Activated CD8-positive, alpha-beta memory T cell treated with anti-CD3 and anti-CD28 coated beads, Interleukin-2, amount 50 U/mL, for 24 hours (primary cell): ENCODE measurements at regions not wholly inside any gene's neighbourhood (a gene's known extent, or its start where the extent isn't known, plus 50 kb on each side); places are given as distances from the start of the nearest gene placed in this dataset.
A peak's percentile ranks its signal among the peaks of the same experiment; 100 is the strongest.
"Not testable (repeated sequence)": the region's sequence is repeated elsewhere in the genome, so short reads cannot be mapped to it uniquely, and the experiment has no call there.

ENCODE experiments used
- DNase-seq: peaks from one replicate; pipeline ENCODE4 v3.0.0-alpha.2; 2020; ENCODE audit errors: extremely low read depth

DNA sequence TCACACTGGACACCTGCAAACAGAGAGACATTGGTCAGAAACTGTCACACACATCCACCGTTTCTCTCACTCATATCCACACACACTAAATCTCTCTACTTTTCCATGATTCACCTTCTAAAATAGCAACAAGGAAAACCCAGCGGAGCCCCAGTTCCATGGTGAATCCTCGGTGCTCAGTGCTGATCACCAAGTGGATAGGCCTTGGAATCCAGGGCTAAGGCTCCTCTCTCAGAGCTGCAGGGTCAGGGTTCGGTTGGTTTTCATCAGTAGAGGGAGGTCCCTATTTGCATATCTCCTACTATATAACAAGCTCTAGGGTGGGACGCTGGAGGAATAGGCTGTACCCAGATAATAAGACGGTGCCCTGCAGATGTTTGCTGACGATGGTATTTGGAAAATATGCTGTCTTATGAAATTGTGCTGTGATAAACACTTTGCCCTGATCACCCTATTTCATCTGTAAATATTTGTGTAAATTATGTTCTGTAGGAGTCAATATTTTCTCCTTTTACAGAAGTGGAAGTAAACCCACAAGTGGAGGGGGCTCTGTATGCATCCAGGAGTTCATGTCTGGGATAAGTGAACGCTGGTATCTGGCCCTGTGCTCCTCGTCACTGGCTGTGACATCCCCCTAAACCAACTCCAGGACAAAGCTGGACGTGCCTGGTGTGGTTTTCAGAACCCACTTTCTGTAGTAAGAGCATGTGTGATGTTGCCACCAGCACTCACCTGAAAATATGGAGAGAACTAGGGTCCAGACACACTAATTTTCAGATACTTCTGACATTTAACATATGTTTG, 709.2 kb downstream of the TMEM121 start:
- no peak for DNase-seq

DNA sequence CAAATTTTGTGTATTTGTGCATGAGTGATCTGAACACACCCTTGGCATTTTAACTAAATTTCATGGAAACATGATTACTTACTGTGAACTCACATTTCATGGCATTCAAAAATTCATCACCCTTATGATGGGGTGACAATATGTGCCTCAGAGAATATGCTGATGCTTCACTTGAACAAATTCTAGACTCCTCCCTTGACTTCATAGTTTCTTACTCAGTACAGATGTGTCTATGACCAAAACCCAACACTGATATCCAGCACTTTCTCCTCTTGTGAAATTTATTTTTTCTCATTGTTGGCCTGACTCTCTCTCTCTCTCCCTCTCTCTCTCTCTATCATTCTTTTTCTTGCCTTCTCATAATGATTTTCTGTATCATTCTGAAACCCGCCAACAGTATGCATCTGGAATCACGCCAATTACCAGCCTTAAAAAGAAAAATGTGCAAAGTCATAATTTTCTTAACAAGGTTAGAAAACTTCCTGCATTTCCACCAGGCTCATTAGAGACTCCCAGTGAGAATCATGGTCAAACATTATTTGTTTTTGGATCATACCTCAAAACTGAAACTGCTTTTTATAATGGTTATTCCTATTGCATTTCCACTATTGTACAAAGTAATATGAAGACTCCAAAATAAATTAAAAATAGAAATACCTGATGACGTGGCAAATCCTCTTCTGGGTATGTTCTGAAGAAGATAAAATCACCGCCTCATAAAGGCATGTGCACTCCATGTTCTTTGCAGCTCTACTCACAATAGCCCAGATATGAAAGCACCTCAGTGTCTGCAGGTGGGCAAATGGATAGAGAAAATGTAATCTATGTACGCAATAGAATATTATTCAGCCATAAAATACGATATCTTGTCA, 722.2 kb downstream of the TMEM121 start:
- DNase-seq = no peak

DNA sequence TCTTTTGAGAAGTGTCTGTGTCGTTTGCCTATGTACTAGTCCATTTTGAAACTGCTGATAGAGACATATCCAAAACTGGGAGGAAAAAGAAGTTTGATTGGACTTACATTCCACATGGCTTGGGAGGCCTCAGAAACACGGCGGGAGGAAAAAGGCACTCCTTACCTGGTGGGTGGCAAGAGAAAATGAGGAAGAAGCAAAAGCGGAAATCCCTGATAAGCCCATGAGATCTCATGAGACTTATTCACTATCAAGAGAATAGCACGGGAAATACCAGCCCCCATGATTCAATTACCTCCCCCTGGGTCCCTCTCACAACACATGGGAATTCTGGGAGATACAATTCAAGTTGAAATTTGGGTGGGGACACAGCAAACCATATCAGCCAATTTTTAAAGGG, 727.6 kb downstream of the TMEM121 start:
- not testable (repeated sequence) for DNase-seq

DNA sequence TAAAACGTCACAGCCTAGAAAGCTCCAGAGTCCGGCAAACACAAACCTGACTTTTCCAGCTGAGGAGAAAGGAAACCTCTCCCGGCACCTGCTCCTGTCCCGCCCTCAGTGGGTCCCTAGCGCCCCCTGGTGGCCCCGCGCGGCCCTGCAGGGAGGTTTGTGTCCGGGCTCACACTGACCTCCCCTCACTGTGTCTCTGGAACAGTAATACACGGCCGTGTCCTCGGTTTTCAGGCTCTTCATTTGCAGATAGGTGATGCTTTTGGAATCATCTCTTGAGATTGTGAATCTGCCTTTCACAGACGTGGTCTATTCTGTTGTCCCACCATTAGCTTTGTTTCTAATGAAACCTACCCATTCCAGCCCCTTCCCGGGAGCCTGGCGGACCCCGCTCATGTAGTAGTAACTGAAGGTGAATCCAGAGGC, 731.2 kb downstream of the TMEM121 start:
- peak; percentile 41 for DNase-seq

DNA sequence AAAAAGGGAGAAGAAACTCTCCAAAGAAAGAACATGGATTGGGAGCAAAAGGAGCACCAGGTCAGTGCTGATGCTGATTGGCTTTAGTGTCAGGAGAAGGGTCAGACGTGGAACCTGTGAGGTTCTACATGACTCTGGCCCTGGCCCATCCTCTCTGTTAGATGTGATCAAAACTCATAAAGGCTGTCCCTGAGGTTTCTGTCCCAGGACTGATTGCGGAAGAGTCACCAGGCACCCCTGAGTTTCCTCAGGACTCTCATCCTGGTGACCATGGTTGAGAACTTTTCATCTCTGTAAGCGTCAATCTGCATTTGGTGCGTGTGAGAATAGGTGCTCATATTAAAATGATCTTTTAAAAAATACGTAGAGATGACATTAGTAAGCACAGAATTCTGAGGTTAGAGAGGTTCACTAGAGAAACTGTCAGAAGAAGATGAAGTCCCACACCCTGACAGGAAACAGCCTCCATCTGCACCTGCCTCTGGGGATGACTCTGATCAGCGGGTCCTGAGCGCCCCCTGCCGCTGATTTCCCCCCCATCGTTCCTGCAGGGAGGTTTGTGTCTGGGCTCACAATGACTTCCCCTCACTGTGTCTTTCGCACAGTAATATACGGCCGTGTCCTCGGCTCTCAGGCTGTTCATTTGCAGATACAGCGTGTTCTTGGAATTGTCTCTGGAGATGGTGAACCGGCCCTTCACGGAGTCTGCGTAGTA, 741.8 kb downstream of the TMEM121 start:
- peak; percentile 67 for DNase-seq

DNA sequence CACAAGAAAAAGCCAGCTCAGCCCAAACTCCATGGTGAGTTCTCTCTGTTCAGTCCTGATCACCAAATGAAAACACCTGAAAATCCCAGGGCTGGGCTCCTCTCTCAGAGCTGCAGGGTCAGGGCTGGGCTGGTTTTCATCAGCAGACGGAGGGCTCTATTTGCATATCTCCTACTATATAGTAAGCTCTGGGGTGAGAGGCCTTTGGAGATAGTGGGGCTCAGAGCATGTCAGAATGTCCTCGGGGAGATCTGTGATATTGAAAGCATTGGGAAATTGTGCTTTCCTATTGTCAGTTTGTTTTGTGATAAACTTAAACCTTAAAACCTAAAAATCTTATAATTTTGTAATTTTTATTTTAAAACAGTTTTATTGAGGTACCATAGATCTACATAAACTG, 742.6 kb downstream of the TMEM121 start:
- DNase-seq = no peak

DNA sequence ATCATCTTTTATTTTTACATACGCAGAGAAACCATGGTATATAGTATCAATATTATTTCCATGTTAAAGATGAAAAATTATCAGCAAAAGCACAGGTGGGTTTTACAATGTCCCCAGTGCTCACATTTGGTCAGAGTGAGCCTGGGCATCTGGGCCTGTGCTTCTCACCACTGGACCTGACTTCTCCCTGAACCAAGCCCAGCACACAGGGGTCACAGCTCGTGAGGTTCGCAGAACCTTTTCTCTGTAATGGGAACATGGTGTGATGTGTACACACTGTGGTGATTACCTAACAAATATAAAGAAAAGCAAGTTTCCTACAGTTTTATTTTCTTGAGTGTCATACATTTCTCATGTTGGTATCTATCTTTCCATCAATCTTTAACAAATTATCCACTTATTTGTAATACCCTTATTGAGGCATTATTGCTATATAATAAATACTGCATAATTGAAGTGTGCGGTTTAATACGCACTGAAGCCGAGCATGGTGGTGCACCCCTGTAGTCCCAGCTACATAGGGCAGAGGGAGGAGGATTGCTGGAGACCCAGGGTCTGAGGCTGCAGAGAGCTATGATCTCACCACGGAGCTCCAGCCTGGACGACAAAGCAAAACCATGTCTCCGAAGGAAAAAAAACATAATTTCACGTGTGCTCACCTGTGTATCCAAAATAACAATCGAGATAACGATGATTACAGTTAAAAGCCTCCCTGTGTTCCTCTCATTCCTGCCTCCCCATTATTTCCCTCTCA, 743.2 kb downstream of the TMEM121 start:
- no peak for DNase-seq

DNA sequence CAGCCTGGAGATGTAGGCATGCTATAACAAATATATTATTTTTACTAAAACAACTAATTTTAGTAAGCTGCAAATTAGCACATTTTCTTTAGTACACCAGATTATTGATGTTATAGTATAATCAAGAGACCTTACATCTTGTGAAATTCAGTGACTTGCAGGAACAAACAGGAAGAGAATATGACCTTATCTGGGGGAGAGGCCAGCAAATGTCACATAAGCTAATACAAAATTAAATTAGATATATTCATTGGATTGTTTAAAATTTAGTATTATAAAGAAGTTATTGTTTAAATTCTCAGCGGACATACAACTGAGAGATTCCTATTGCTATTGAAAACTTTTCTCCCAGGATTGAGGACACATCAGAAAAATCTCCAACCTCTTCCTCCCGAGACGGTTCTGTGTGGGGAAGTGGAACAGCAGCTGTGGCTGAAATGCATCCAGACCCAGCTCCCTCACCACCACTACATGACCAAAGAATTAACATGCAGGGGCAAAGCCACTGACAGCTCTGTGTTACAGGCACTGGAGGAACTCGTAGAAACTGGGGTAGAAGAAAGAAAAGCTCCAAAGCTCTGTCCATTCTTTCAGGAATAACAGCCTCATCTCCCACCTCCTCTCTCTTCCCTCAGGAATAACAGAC, 744.2 kb downstream of the TMEM121 start:
- not testable (repeated sequence) for DNase-seq

DNA sequence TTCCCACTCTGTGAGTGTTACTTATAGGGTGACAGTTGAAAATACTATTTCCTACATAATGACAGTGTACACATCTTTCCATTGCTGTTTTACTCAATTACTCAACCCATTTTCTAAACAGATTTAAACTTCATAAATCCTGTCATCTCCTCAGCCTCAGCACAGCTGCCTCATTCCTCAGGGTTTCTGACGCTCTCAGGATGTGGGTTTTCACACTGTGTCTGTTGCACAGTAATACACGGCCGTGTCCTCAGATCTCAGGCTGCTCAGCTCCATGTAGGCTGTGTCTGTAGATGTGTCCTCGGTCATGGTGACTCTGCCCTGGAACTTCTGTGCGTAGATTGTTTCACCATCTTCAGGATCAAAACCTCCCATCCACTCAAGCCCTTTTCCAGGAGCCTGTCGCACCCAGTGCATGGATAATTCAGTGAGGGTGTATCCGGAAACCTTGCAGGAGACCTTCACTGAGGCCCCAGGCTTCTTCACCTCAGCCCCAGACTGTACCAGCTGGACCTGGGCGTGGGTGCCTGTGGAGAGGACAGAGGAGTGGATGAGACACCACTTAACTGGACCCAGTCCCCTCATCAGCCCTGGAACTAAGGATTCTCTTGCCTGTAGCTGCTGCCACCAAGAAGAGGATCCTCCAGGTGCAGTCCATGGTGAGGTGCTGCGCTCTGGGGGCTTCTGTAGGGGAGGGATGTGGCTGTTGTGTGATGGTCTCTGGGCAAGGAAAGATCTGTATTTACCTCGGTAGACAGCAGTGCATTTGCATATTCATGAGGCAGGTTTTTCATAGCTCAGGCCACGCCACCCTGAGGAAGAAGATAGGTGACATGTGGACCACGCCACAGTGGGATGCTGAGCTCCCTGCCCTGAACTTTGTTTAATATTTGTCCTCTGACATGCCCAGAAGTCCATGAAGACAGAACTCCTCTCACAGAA, 750.2 kb downstream of the TMEM121 start:
- DNase-seq = no peak

DNA sequence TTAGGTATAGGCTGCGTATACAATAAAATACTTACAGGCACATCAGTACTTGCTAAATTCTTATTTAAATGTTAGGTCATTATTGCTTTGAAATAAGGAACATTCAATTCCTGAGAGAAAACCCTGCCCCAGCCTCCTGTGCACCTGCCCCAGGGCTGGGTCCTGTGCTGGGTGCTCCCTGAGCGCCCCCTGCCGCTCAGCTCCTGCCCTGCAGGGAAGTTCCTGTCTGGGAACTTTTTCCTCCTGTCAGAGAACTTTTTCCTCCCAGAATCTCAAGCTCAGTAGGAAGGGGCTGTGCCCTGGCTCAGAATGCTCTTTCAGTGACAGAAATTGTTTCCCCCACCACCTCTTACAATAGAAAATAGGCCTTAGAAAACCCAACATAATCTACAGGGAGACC, 751.1 kb downstream of the TMEM121 start:
- no peak for DNase-seq

DNA sequence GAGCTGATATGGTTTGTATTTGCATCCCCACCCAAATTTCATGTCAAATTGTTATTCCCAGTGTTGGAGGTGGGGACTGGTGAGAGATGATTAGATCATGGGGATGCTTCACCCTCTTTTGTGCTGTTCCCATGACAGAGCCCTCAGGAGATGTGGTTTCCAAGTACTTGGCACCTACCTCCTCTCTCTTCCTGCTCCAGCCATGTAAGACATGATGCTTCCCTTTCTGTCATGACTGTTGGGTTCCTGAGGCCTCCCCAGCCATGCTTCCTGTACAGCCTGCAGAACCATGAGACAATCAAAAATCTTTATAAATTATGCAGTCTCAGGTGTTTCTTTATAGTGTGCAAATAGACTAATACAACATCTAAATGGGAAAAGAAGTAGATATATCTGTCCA, 754.5 kb downstream of the TMEM121 start:
- DNase-seq = no peak

DNA sequence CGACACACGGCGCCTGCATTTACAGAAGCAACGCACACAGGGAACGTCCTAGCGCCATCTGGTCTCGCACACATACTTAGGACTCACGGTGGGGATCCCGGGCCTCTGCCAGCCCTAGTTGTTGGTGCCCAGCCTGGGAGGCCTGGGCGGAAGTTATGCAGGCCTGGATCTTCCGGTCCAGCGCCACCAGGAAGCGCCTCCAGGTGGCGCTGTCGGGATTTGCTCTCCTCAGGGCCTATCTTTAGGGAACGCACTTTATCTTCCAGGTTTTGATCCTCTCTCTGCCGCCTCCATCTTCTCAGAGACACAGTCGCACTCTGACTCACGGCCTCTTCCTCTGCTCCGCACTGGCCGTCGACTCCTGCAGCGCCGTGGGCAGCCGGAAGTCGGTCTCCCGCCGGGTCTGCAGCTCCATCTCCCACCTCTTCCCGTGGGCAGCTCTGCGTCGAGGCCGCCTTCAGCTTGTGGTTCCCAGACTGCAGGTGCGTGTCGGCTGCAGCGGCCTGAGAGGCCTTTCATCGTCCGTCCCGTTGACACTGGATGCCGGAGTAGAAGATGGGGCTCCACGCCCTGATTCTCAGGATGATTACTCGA, 760.4 kb downstream of the TMEM121 start:
- DNase-seq = no peak

DNA sequence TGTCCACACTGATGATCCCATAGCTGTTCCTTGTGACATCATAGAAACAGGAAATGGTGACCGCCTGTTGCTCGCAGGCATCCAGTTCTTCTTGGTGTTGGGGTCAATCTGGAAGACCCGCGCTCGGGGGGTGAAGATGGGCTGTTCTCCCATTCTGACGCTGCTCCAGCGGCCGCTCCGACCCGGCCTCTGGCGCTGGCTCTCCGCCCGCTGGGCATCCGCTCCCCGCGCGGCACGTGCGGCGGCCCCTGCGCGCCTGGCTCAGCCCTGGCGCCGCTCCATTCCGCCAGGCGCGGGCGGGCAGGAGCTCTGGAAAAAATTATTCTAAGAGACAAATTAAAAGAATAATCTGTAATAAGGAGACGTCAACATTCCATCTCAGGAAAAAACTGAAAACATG, 761.1 kb downstream of the TMEM121 start:
- DNase-seq = no peak

DNA sequence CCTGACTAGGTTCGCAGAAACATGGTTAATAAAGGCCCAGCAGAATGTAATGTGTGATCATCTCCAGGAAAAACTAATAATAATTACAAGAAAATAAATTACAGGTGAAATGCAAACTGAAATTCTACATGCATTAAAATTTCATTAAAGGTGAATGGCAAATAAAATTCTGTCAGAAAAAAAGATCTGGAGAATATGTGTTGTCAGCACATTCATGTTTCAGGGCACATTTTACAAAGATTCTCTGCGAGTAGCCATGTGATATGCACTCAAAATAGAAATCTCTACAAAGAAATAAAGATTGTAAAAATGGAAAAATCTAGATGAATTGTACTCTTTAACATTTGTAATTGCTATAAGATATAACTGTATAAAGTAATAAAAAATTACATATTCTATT, 765.2 kb downstream of the TMEM121 start:
- DNase-seq = no peak

DNA sequence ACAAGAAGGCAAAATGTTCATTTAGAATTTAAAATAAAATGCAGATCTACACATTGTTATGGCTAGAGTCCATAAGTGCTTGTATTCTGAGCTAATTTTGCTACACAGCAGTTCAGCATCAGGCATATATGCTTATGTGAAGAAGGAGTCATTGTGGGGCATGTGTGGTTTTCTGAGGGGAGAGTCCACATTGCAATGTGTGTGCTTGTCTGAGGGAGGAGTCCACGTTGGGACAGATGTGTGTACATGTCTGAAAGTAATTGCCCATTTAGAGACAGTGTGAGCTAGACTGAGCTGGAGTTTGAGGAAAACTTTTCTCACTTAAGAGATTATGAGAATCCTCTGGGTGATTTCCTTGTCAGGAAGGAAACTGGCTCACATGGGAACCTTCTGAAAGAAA, 767.9 kb downstream of the TMEM121 start:
- no peak for DNase-seq

DNA sequence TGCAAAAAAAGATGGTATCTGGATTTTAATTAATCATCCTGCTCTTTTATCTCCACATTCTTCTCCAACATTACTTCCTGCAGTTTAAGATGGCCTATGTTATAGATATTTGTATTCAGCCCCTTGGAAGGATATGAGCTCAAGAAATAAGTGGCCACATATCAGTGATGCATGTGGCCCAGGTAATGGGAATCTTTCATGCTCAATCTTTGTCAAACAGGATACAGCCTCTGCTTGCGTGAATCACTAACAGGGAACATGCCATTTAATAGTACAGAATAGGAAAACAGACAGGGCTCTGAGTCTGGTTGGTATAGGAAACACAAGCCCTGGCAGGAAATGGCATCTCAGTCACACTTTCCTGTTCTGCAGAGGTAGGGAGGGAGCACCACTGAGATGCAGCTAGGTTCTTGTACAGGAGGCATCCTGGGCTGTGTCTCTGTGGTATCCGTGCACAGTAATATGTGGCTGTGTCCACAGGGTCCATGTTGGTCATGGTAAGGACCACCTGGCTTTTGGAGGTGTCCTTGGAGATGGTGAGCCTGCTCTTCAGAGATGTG, 774.6 kb downstream of the TMEM121 start:
- DNase-seq = not testable (repeated sequence)

DNA sequence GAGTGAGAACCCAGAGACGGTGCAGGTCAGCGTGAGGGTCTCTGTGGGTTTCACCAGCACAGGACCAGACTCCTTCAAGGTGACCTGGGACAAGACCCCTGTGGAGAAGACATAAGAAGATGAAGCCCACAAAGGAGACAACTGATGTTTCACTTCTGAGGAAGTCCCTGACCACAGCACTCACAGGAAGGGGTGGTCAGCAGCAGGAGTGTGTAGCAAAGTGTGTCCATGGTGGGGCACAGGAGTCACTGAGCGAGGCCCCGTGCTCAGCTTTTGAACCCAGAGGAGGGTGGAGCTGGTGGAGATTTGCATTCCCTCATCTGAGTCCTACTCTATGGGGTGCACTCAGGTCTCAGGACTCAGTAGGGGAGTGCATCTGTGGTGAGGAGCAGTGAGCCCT, 775.2 kb downstream of the TMEM121 start:
- not testable (repeated sequence) for DNase-seq

DNA sequence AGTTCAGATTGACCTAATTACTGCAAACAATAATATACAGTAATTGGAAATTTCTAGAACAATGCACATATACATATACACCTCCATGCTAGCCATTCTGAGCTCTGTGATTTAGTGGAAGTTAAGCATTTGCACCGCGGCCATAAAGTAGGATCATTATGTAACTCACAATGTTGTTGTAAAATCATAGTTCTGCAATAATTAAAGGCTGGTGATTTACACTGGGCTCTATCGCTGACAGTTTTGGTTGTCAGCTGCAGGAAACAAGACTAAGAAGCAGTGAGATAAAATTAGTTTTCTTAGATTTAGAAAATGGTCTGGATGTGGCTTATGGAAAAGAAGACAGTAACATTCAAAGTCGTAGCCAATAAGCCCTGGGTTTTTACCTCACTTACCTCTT, 776.3 kb downstream of the TMEM121 start:
- no peak for DNase-seq

DNA sequence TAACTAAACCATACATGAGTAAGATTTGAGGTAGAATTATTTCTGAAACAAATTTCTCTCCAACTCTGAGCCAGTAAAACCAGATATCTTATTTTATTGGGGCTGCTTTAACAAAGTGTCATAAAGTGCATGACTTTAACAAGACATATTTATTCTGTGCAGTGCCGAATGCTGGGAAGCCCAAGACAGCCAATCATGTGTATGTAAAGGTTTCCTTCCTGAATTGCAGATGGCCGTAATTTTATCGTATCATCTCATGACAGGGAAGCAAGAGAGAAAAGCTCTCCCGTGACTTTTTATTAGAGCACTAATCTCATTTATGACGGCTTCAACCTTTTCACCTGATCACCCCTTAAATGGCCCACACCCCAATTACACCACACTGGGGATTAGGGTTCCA, 777.9 kb downstream of the TMEM121 start:
- no peak for DNase-seq
